ENCODE measurements at regions not wholly inside any gene's neighbourhood (a gene's known extent, or its start where the extent isn't known, plus 50 kb on each side); places are given as distances from the start of the nearest gene placed in this dataset.

DNA sequence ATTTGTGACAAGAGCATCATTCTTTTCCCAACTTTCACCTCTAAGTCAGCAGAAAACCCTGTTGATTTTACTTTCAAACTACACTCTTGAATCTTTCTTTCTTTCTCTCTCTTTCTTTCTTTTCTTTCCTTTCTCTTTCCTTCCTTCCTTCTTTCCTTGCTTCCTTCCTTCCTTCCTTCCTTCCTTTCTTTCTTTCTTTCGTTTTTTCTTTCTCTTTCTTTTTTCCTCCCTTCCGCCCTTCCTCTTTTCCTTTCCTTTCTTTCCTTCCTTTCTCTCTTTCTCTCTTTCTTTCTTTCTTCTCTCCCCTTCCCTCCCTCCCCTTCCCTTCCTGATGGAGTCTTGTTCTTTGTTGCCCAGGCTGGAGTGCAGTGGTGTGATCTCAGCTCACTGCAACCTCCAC lies 649.5 kb downstream of the PLCL1 start:
- Histone ChIP-seq H2AFZ (ENCODE audit: insufficient read depth, low read depth, low read length, poor library complexity, severe bottlenecking) (no peak overlapping the region), H3K4me3 (ENCODE audit: control extremely low read depth in 1 of 5, extremely low read depth in 1 of 5, insufficient read depth in 1 of 5, low read depth in 2 of 5, low read length in 4 of 5) (no peak overlapping the region), H4K20me1 (ENCODE audit: control insufficient read depth, insufficient read depth, low read length, poor library complexity, severe bottlenecking) (no peaks in the 10 kb centered on the region), H3K4me2 (replicated peaks; ENCODE audit: low read depth, low read length, poor library complexity, severe bottlenecking) (no peak overlapping the region), H3K36me3 (replicated peaks in 1 of 2; ENCODE audit: control extremely low read depth in 1 of 2, control insufficient read depth in 1 of 2, extremely low read depth in 1 of 2, insufficient read depth in 2 of 2, low read length in 1 of 2) (no peaks in the 10 kb centered on the region), H3K9me3 (ENCODE audit: control extremely low read depth in 1 of 3, control insufficient read depth in 2 of 3, insufficient read depth in 1 of 3, low read length in 2 of 3) (no peaks in the 10 kb centered on the region), H3K9ac (ENCODE audit: low read length) (no peak overlapping the region), H3K27ac (ENCODE audit: low read length in 2 of 2) (no peak overlapping the region), H3K27me3 (replicated peaks in 1 of 4; ENCODE audit: control extremely low read depth in 1 of 4, control insufficient read depth in 3 of 4, insufficient read depth in 4 of 4, low read length in 3 of 4) (no peaks in the 10 kb centered on the region), H3K79me2 (ENCODE audit: control insufficient read depth, insufficient read depth, low read length) (no peaks in the 10 kb centered on the region), H3K4me1 (ENCODE audit: control insufficient read depth in 2 of 2, insufficient read depth in 2 of 2, low read length in 2 of 2) (no peaks in the 10 kb centered on the region)
- intact Hi-C loops (cut with micrococcal nuclease) = no loop called here
- ATAC-seq (ENCODE audit: low read depth) = no peak
- TF ChIP-seq EZH2 (IDR thresholded peaks at IDR 0.05; ENCODE audit: borderline replicate concordance, insufficient read depth, low read depth, low read length, poor library complexity, severe bottlenecking) (no peak), CTCF (IDR thresholded peaks at IDR 0.05) (no peak)
- Mint-ChIP-seq H3K27ac (no peak overlapping the region), H3K9me3 (ENCODE audit: insufficient read depth) (no peaks in the 10 kb centered on the region), H3K27me3 (no peaks in the 10 kb centered on the region), H3K4me3 (no peak overlapping the region), H3K4me1 (no peaks in the 10 kb centered on the region)
- no peak for DNase-seq
- POLR2A ChIA-PET = no interaction called here
- CTCF ChIA-PET = no interaction called here
- WGBS (ENCODE audit: insufficient coverage) = 82% methylated on average over 2 of the region's 2 CpGs

DNA sequence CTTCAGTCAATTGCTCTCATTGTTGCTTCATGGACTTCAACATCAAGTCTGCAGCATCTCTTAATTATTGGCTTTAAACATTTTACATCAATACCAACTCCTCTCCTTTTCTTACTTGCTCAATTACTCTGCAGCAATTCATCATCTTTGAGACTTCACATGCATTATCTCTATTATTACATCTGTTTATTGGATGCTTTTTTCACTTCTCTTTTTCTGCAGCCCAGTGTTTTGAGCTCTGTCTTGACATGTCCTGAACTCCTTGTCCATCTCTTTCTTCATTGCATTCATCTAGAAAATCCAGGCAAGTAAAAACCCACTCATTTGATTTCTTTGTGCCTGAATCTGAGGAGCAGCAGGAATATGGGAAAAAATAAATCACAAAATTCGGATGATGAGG lies 647.9 kb downstream of the PLCL1 start:
- H3K9me3 Mint-ChIP-seq (ENCODE audit: insufficient read depth) = no peaks in the 10 kb centered on the region
- Histone ChIP-seq H3K4me1 (ENCODE audit: control insufficient read depth in 2 of 2, insufficient read depth in 2 of 2, low read length in 2 of 2) (no peaks in the 10 kb centered on the region), H3K4me2 (replicated peaks; ENCODE audit: low read depth, low read length, poor library complexity, severe bottlenecking) (no peak overlapping the region), H4K20me1 (ENCODE audit: control insufficient read depth, insufficient read depth, low read length, poor library complexity, severe bottlenecking) (no peaks in the 10 kb centered on the region), H3K79me2 (ENCODE audit: control insufficient read depth, insufficient read depth, low read length) (no peaks in the 10 kb centered on the region), H2AFZ (ENCODE audit: insufficient read depth, low read depth, low read length, poor library complexity, severe bottlenecking) (no peak overlapping the region), H3K36me3 (replicated peaks in 1 of 2; ENCODE audit: control extremely low read depth in 1 of 2, control insufficient read depth in 1 of 2, extremely low read depth in 1 of 2, insufficient read depth in 2 of 2, low read length in 1 of 2) (no peaks in the 10 kb centered on the region), H3K9ac (ENCODE audit: low read length) (no peak overlapping the region), H3K27ac (ENCODE audit: low read length in 2 of 2) (no peak overlapping the region), H3K27me3 (replicated peaks in 1 of 4; ENCODE audit: control extremely low read depth in 1 of 4, control insufficient read depth in 3 of 4, insufficient read depth in 4 of 4, low read length in 3 of 4) (no peaks in the 10 kb centered on the region), H3K4me3 (ENCODE audit: control extremely low read depth in 1 of 5, extremely low read depth in 1 of 5, insufficient read depth in 1 of 5, low read depth in 2 of 5, low read length in 4 of 5) (no peak overlapping the region), H3K9me3 (ENCODE audit: control extremely low read depth in 1 of 3, control insufficient read depth in 2 of 3, insufficient read depth in 1 of 3, low read length in 2 of 3) (no peaks in the 10 kb centered on the region)
- H3K27ac Mint-ChIP-seq = no peak overlapping the region
- H3K27me3 Mint-ChIP-seq = no peaks in the 10 kb centered on the region
- no peaks in the 10 kb centered on the region for H3K4me1 Mint-ChIP-seq
- ATAC-seq (ENCODE audit: low read depth) (no peak), DNase-seq (no peak)
- POLR2A ChIA-PET = no interaction called here
- TF ChIP-seq CTCF (IDR thresholded peaks at IDR 0.05) = no peak
- TF ChIP-seq EZH2 (IDR thresholded peaks at IDR 0.05; ENCODE audit: borderline replicate concordance, insufficient read depth, low read depth, low read length, poor library complexity, severe bottlenecking) = no peak
- intact Hi-C loops (cut with micrococcal nuclease) = no loop called here
- H3K4me3 Mint-ChIP-seq = no peak overlapping the region
- WGBS (ENCODE audit: insufficient coverage) = no CpG with 5 or more reads among the region's 1 CpG
- CTCF ChIA-PET = no interaction called here
